Fibroblast of skin of right biceps (primary cell): ENCODE measurements at regions not wholly inside any gene's neighbourhood (a gene's known extent, or its start where the extent isn't known, plus 50 kb on each side); places are given as distances from the start of the nearest gene placed in this dataset.

Experiments used
- DNase-seq: peaks from one replicate; pipeline ENCODE4 v3.0.0-alpha.2; 2013

GRCh38 chr2:18701546-18701945 lies 112.2 kb upstream of the NT5C1B start:
- no peak for DNase-seq

DNA sequence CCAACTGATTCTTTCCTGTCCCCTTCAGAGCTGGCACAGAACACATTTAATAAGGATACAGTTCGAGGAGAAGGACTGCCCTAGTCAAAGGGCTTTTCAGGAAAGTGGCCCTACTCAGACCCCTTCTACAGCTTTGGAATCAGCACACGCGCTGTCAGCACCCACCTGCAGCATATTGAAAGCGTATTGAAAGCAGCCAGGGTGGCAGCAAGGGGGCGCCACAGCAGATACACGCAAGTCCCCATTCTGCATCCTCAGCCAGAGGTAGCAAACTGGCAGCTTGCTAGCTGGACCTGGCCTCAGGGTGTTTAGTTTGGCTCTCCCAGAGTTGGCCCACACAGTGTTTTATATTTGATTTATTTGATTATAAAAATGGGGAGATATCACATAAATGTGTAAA lies 101.0 kb upstream of the NT5C1B start:
- DNase-seq: no peak

DNA sequence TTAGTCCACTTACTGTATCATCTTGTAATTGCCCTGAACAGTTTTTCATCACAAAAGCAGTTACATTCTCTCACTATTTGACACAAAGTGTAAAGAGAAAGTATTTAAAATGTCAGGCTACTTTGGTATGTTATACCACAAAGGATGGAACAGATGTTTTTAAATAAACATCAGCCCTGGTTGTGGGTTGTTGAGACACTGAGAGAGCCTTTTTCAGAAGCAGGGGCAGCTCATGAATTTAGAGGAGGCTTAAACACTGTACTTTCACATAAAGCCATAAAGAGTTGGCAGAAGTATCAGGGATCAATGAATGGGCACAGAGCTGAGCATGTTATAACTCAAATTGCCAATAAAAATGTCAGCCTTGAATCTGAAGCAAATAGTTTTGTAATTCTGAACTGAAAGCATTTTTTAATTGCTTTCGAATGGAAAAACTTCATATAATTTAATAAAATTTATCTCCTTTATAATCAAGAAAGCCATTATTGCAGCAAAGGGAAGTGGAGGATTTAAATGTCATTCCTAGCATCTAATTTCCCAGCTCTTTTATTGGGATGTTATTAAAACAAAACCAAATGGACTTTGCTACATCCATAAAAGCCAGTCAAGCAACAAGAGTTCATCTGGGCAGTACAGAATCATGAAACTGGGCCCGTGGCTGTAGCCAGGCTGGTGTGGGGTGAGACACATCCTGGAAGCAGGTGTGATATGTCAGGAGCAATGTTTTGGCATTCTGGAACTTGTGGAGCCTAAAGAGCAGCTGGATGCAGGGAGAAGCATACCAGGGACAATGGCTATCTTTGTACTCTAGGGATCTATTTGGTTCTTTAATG lies 95.1 kb upstream of the NT5C1B start:
- peak; percentile 9 for DNase-seq

DNA sequence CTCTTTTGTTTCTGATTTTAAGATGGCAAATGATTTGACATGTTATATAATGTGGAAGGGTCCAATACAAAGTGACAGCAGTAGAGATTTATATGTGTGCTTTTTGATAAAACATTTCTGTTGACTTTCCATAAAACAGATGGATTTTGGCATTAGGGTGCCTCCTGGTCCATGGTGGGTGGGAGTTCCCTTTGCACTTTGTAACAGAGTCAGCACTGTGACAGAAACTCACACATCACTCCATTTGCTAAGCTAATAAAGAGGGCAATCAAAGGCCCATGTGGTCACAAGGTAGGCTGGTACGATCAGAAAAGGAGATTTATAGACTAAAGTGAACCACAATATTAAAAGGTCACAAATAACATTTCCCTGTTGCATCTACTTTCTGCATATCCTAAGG lies 93.3 kb upstream of the NT5C1B start:
- DNase-seq: no peak

- no peak for DNase-seq
Observed at GRCh38 chr2:18677280-18677679, 87.9 kb upstream of the NT5C1B start.

GRCh38 chr2:18674309-18674708 lies 84.9 kb upstream of the NT5C1B start:
- no peak for DNase-seq

- DNase-seq: no peak
Observed at GRCh38 chr2:18671363-18671762, 82.0 kb upstream of the NT5C1B start.

GRCh38 chr2:18668221-18668620 lies 78.9 kb upstream of the NT5C1B start:
- DNase-seq: no peak

- no peak for DNase-seq
Observed at GRCh38 chr2:18664421-18664820, 75.1 kb upstream of the NT5C1B start.

DNA sequence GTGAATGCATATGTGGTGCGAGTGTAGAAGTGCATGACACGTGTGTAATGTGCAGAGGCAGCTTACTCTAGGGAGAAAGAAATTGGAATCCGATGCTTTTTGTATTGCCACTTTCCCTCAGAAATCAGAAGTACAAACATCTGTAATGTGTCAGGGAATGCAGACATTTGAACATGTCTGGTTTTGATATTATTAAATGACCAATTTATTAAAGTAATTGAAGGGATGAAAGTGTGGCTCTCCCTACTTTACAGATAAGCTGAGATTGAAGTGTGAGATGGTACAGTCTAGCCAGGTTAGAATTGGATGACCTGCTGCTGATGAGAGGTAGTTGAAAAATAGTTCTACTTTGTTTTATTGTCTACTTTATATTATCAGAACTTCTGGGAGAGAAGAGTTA lies 74.5 kb upstream of the NT5C1B start:
- DNase-seq: no peak

GRCh38 chr2:18662689-18663088 lies 73.3 kb upstream of the NT5C1B start:
- no peak for DNase-seq

DNA sequence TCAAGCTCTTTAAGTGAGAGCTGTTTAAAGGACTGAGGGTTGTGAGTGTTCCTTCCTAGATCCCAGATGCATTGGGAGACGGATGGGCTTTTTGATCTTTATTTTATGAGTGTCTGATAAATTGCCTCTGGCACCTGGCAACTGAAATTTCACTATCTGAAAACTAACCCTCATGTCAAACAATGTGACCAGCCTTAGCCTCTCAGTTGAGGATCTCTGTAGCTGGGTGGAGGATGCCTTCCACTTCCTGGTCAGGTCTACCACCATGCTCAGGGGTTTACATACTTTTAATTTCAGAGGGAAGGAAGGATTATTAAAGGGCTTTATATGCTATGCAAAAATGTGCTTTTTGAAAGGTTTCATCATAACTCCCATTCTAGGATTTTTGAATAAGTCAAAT lies 70.5 kb upstream of the NT5C1B start:
- DNase-seq: no peak

- no peak for DNase-seq
Observed at GRCh38 chr2:18656048-18656447, 66.7 kb upstream of the NT5C1B start.

- DNase-seq: peak; percentile 84
Observed at GRCh38 chr2:18651842-18652774, 62.7 kb upstream of the NT5C1B start.

- no peak for DNase-seq
Observed at GRCh38 chr2:18650221-18650620, 60.9 kb upstream of the NT5C1B start.

DNA sequence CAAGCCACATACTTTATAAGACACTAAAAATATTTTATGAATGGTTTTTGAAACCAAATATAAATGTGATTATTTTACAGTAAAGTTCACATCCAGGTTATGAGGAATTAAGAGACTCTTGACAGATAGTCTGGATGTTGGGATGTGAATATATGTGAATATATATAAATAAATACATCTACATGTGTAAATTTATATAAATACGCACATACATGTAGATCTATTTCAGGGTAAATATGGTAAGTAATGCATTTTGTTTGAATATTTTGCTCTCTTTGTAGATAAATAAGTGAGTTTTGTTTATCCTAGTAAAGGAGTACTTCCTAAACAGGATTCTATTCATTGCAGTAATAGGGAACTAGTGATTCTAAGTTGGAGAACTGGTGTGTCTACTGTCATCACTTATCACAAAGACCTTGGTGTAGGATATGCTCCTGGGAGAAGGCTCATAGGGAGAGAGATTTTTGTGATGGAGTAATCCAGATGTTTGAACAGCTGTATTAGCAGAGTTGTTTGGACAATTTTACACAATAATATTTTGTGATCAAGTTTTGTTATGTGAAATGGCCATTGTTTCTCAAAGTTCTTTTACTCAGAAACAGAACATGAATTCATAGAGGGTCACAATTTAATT lies 60.2 kb upstream of the NT5C1B start:
- DNase-seq: no peak

GRCh38 chr2:18648161-18648560 lies 58.8 kb upstream of the NT5C1B start:
- no peak for DNase-seq

DNA sequence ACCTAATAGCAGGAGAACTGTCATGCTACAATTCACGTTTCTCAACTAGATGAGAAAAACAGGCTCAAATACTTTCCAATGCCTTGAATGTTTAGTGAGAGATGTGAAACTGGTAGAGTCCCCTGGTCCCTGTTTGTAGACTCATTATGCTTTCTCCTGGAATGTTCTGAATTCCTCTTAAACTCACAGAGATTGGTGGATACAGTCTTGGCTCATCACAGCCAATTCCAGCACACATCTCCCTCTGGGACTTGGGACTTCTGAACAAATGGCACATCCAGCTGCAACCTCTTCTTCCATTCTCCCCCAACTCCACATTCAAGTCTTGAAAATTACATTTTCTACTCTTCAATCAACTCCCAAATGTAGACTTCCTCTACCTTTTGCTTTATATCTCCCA lies 58.4 kb upstream of the NT5C1B start:
- DNase-seq: peak; percentile 26

GRCh38 chr2:18645315-18645714 lies 55.9 kb upstream of the NT5C1B start:
- no peak for DNase-seq

GRCh38 chr2:18644115-18644462 lies 54.7 kb upstream of the NT5C1B start:
- no peak for DNase-seq

DNA sequence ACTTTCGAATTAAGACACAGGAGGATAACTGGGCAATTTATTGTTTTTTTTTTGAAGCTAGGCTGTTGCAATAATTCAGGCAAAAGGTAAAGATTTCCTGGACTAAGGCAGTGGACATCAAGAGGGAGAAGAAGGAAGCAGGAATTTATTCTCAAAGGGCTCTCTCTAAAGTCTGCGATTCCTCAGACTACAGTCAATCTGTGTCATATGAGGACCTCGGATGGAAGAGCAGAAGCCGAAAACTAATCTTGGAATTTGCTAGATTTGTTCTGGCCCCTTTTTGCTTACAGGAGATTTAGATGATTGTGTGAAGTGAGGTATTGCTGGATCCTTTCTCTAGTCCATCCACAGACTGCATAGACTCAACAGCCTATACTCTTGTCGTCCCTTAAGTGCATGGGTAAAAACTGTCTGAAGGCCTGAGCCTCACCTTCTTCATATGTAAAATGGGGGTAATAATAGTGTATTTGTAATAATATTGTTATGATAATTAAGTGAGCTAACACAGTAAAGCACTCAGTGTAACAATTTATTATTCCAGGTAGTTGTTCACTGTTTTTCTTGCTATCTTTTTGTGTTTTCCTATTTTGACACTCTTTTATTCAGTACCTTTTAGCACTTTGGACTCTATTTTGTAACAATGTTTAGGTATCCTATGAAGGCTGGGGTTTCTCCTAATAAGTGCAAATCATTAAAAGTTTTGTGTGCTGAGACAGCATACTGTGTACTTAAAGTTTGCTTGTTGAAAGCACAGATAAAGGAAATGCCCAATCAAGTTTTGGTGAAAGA lies 54.2 kb upstream of the NT5C1B start:
- no peak for DNase-seq

DNA sequence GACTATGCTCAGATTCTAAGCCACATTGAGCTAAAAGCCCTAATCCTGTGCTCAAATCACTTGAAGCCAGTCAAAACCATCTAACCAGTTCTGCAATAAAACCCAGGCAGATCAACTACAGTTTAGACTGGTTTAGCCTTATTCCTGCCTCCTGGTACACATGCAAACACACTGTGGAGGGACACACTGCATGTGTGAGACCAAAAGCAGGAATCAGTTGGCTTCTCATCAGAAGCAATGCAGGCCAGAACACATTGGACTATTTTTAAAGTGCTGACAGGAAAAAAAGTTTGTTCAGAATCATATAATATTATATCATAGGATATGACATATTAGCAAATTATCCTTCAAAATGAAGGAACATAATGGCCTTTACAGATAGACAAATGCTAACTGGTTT lies 52.5 kb upstream of the NT5C1B start:
- no peak for DNase-seq
